ENCODE measurements at regions not wholly inside any gene's neighbourhood (a gene's known extent, or its start where the extent isn't known, plus 50 kb on each side); places are given as distances from the start of the nearest gene placed in this dataset.
A peak's percentile ranks its signal among the peaks of the same experiment; 100 is the strongest.

- Histone ChIP-seq H3K9me3 (no peaks in the 10 kb centered on the region), H3K27ac (replicated peaks in 1 of 4) (no peak overlapping the region), H3K4me1 (no peaks in the 10 kb centered on the region), H3K4me3 (no peak overlapping the region), H3K27me3 (no peaks in the 10 kb centered on the region), H3K36me3 (no peaks in the 10 kb centered on the region)
- no peak for TF ChIP-seq CTCF (IDR thresholded peaks at IDR 0.05)
- no peak for TF ChIP-seq EP300 (IDR thresholded peaks at IDR 0.05)
- TF ChIP-seq POLR2AphosphoS5 (IDR thresholded peaks at IDR 0.05) = no peak
- intact Hi-C loops (cut with DNase I) = no loop called here
- DNase-seq (ENCODE audit: extremely low spot score) = no peak
These were observed 266.0 kb upstream of the STAC start for GRCh38 chr3:36114353-36114752.

- WGBS = 53% methylated on average over 2 of the region's 2 CpGs
These were observed 256.0 kb upstream of the STAC start for GRCh38 chr3:36124118-36124796.

GRCh38 chr3:36132214-36132613 is 248.1 kb upstream of the STAC start:
- WGBS = 100% methylated on average over 2 of the region's 2 CpGs
- intact Hi-C loops (cut with DNase I) = no loop called here
- peaks cover 0 to 9% (median 0%) of the 10 kb centered on the region in 4 donors for H3K9me3 ChIP-seq

More at GRCh38 chr3:36124118-36124796, 256.0 kb upstream of the STAC start:
- intact Hi-C loops (cut with DNase I) = no loop called here
- Histone ChIP-seq H3K9me3 (peaks cover 0 to 16% (median 2%) of the 10 kb centered on the region in 4 donors), H3K4me3 (no peak overlapping the region), H3K27ac (replicated peaks in 1 of 4) (no peak overlapping the region), H3K27me3 (no peaks in the 10 kb centered on the region), H3K4me1 (no peaks in the 10 kb centered on the region), H3K36me3 (no peaks in the 10 kb centered on the region)
- TF ChIP-seq CTCF (IDR thresholded peaks at IDR 0.05) = peak; percentile 13 to 48 (median 17)
- no peak for TF ChIP-seq EP300 (IDR thresholded peaks at IDR 0.05)
- TF ChIP-seq POLR2AphosphoS5 (IDR thresholded peaks at IDR 0.05) = no peak
- no peak for DNase-seq (ENCODE audit: extremely low spot score)

GRCh38 chr3:36135863-36136262 is 244.4 kb upstream of the STAC start:
- Histone ChIP-seq H3K27ac (replicated peaks in 1 of 4) (no peak overlapping the region), H3K27me3 (no peaks in the 10 kb centered on the region), H3K9me3 (no peaks in the 10 kb centered on the region), H3K4me1 (no peaks in the 10 kb centered on the region), H3K4me3 (no peak overlapping the region), H3K36me3 (no peaks in the 10 kb centered on the region)
- DNase-seq (ENCODE audit: extremely low spot score) = no peak
- intact Hi-C loops (cut with DNase I) = no loop called here
- TF ChIP-seq CTCF (IDR thresholded peaks at IDR 0.05) (no peak), EP300 (IDR thresholded peaks at IDR 0.05) (no peak), POLR2A (IDR thresholded peaks at IDR 0.05; ENCODE audit: low read depth) (no peak), POLR2AphosphoS5 (IDR thresholded peaks at IDR 0.05) (no peak)

More at GRCh38 chr3:36132214-36132613, 248.1 kb upstream of the STAC start:
- H3K4me3 ChIP-seq = no peak overlapping the region
- no peaks in the 10 kb centered on the region for H3K27me3 ChIP-seq
- H3K36me3 ChIP-seq = no peaks in the 10 kb centered on the region
- H3K27ac ChIP-seq (replicated peaks in 1 of 4) = no peak overlapping the region
- no peak for DNase-seq (ENCODE audit: extremely low spot score)
- TF ChIP-seq POLR2AphosphoS5 (IDR thresholded peaks at IDR 0.05) = no peak
- TF ChIP-seq POLR2A (IDR thresholded peaks at IDR 0.05; ENCODE audit: low read depth) = no peak
- TF ChIP-seq EP300 (IDR thresholded peaks at IDR 0.05) = no peak
- TF ChIP-seq CTCF (IDR thresholded peaks at IDR 0.05) = no peak
- no peaks in the 10 kb centered on the region for H3K4me1 ChIP-seq

- intact Hi-C loops (cut with DNase I) = no loop called here
- TF ChIP-seq POLR2AphosphoS5 (IDR thresholded peaks at IDR 0.05) (no peak), CTCF (IDR thresholded peaks at IDR 0.05) (no peak), EP300 (IDR thresholded peaks at IDR 0.05) (no peak), POLR2A (IDR thresholded peaks at IDR 0.05; ENCODE audit: low read depth) (no peak)
- Histone ChIP-seq H3K36me3 (no peaks in the 10 kb centered on the region), H3K4me3 (no peak overlapping the region), H3K27me3 (no peaks in the 10 kb centered on the region), H3K27ac (replicated peaks in 1 of 4) (no peak overlapping the region), H3K9me3 (no peaks in the 10 kb centered on the region), H3K4me1 (no peaks in the 10 kb centered on the region)
- DNase-seq (ENCODE audit: extremely low spot score) = no peak
These were observed 237.6 kb upstream of the STAC start for GRCh38 chr3:36142746-36143145.

All from esophagus muscularis mucosa (tissue), 4 donors.